GM18498 (cell line): ENCODE measurements at regions not wholly inside any gene's neighbourhood (a gene's known extent, or its start where the extent isn't known, plus 50 kb on each side); places are given as distances from the start of the nearest gene placed in this dataset.

ENCODE experiments used
- ATAC-seq: cut with Tn5 transposase; IDR thresholded peaks from one replicate; pipeline ENCODE4 v1.9.1; 2021; ENCODE audit warnings: mild to moderate bottlenecking, moderate library complexity; ENCODE audit not compliant: unreplicated experiment

DNA sequence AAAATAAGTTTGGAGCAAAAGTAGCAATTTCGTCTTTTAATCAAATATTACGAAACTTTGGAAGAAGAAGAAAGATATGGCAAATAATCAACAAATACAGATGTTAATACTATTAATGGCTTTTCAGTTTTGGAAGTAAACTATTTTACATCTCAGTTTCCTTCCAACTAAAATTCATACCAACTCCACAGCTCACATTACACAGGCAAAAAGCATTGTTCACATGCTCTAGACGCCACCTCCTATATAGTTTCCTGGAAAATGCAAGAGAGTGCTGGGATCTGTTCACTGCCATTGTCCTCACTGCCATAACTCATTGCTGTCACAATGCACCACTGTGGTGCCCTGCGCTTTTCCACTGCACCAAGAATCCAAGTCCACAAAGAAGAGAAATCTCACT is 149.0 kb upstream of the FTMT start:
- no peak for ATAC-seq

DNA sequence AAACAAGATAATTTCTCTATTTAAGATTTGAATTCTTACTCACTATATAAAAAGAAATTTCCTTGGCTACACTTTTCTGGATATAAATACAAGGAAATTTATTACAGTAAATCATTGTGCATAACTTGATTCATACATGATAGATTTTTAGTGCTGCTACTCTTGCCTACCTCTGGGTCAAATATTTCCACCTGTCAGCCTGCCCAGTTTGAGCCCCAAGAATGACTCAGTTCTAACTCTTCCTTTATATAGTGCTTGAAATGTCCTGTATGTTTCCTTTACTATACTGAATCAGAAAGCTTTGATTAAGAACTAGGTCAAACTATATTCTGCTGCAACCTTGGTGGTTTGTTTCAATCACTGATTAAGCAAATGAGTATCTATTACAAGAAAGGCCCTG is 147.4 kb upstream of the FTMT start:
- ATAC-seq, result no peak

DNA sequence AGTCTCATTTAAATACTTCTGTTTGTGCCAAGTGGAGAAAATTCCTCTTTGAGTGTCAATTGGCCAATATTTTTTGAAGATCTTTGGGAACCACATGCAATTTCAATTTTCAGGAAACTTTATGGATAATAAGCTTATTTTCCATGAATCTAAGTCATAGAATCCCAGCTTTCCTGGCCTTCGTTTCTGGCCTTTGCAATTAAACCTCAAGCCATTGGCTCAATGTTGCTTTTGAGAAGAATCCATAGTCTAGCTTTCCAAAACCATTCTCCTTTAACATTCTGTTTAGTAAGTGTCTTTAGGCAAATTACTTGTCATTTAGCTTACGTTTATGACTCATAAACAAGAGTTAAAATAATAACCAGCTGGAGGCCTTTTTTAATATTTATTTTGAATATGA is 145.0 kb upstream of the FTMT start:
- no peak for ATAC-seq

DNA sequence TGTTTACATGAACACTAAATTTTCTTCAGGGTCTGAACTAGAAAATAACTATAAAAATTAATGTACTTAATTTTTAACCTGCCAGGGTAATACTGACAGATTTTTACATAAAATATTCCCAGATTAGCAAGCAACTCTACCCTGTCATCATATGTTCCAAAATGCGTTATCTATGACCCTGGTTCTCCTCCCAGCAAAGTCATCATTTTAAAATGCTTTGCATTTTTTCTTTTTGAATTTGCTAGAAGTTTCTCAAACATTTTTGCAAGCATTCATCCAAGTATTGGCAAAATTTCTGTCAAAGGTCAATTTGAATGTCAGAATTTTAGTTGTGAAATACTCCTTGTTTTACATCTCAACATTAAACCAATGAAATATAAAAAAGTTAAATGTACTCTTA is 144.5 kb upstream of the FTMT start:
- ATAC-seq, result no peak

DNA sequence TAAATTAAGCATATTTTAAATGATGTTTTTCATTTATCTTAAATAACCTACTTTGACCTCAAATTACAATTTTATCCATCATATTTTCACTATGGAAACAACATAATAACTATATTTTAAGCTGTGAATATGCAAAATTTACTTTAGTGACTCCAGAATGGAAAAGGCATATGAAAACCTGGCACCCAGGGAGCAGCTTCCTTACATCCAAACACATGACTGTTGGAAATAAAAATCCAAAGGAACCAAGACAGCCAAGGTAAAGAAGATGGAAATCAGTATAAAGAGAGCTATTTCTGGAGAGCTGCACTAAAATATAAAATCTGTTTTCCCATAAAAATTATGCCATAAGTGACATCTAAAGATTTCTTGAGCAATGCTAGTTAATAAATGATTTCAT is 140.3 kb upstream of the FTMT start:
- no peak for ATAC-seq

DNA sequence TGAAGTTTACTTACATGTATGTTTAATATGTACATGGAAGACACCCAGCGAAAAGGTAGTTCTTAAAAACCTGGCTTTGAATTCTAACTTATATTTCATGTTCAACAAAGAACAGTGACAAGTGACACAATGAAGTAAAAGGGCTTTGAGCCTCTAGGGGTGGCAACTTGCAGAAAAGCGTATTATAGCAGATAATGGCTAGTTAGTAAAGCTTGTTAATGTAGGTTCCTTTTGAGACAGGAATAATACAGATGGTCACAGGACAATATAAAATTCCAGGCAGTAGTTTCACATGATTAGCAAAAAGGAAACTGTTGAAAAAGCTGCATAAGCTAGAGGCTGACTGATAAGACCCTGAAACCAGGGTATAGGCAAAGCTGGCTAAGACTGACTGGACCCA is 132.4 kb upstream of the FTMT start:
- ATAC-seq, result no peak

DNA sequence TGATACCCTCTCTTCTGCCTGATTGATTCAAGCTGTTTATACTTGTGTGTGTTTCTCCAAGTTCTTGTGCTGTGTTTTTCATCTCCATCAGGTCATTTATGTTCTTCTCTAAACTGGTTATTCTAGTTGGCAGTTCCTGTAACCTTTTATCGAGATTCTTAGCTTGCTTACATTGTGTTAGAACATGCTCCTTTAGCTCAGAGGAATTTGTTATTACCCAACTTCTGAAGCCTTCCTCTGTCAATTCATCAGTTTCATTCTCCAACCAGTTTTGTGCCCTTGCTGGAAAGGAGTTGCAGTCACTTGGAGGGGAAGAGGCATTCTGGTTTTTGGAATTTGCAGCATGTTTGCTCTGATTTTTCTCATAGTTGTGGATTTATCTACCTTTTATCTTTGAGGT is 126.2 kb upstream of the FTMT start:
- ATAC-seq, result no peak

DNA sequence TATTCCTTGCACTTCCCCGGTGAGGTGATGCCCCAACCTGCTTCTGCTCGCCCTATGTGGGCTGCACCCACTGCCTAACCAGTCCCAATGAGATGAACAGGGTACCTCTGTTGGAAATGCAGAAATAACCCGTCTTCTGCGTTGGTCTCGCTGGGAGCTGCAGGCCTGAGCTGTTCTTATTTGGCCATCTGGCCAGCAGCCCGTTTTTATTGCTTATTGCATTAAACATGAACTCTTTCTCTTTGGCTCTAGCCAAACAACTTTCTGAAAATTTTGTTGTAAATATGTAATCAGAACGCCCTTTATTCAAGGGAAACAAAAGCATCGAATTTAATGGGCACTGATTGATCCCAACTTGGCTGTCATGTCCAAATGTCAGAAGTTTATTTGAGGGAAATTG is 124.7 kb upstream of the FTMT start:
- ATAC-seq, result no peak

DNA sequence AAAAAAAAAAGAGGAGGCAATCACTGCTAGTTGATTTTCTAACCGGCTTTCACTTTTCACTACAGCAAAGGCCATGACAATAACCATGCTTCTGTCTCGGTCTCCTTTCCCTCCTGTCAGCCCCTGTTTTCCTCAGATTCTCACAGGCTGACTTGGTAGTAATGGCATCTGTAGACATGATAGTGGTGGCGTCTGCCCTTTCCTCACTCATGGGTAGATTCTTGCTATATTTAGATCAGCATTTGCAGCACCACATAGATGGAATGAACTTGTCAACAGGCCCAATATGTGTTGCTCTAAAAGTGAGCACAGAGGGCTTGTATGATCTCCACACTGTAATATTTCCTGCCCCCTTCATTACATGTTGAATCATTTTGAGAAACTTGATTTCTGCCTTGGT is 120.3 kb upstream of the FTMT start:
- no peak for ATAC-seq

DNA sequence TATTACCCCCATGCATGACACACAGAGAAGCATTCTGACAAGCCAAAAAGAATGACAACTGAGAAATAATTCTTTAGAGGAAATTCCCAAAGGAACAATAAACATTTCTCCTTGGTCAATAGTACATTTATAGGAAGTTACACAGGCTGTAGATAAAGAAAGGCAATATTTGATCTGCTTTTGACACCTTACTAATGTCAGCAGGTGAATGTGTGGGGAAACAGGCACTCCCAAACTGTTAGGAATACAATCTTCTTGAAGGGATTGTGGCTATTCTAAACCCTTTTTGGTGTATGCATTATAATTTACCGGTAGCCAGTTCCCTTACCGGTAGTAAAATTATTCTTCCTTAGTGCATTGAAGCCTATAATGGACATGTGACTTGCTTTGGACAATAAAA is 116.1 kb upstream of the FTMT start:
- ATAC-seq, result no peak

DNA sequence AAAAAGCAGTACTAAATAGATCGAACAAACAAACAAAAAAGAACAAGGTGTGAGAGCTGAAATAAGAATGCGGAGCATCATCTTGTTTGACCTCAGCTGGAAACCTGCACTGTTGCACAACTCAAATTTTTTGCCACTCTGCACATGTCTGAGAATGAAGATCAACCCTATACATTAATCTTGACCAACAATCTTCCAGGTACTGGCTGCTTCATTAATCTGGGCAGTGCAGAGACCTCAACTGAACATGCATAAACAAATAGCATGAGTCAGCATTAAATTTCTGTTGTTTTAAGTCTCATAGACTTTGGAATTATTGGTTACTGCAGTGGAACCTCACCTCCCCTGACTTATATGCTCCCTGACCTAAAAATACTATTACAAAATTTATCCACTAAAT is 114.6 kb upstream of the FTMT start:
- no peak for ATAC-seq

DNA sequence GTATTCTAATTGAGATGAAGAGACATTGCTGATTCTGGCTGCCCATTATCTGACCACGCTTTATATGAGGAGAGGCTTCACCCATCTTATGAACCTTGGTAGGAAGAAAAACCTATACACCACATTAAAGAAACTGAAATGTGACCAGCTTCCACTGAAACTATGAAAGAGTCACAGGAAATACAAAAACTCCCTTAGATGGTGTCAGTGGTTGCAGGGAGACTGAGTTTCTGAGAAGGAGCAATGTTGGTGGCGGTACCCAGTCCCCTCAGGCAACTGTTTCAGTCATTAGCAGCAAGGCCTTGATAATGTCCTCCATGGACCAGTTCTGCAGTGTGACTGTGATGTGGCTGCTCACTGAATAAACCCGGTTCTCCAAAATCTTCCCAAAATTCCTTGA is 110.5 kb upstream of the FTMT start:
- ATAC-seq, result no peak

DNA sequence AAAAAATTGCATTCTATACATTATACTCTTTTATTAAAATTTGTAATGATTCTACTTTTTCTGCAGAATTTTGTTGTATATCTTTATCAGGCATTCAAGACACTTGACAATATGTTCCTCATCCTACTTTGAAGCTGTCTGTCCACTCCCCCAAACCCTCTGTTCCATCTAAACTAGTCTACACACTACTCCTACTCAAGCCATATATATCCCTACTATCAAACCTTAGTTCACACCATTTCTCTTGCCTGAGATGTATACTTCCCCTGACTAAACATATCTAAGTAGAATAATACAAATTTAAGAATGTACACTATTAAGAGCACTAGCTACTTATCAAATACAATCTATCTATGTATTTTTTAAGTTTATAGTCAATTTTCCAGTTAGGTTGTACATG is 107.1 kb upstream of the FTMT start:
- ATAC-seq, result no peak

DNA sequence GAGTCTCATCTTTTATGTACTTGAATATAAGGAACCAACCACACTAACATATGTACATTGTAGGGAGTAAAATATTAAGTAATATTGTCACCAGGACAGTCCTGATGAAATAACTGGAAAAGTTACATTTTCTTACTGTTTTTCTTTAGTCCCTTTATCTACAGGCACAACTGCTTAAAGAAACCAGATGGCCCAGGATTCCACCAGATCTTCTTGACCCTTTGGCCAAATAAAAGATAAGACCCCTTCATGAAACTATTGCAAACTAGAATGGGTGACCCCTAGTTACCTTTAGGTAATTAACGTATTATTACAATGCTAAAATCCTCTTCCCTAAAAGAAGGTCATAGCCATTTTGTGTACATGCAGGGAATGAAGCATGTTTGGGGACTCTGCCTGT is 106.3 kb upstream of the FTMT start:
- no peak for ATAC-seq

DNA sequence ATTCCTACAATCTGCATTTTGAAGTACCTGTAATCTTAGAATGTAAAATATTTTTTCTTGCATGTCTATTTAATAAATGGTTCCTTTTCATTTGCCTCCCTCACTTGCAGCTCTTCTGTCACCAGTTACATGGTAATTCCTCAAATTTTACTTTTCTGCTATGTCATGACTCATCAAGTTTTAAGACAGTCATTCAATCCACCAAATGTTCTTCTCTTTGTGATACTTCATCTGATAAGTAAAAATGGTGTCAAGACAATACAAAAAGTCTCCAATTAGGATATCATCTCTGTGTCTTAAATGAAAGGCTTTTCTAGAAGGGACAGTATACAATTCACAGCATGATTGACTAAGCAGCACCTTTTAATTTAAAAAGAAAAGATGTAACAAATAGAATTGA is 104.9 kb upstream of the FTMT start:
- no peak for ATAC-seq

DNA sequence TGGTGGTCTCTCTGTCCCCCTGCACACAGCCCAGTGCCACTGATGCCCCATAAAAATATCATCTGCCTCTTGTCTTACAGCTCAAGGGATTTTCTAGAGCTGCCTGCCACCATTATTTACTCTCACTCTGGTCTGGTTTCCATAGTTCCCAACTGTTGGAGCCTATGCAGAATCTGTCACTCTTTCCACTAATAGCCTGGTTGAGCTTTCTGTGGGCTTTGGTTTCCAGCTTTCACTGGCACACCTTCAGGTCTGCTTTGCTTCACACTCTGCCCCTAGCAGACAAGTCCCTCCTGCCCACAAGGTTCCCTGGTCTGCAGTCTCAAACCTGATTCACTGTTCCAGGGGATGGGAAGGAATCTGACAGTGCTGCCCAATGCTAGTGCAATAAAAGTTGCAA is 103.0 kb upstream of the FTMT start:
- no peak for ATAC-seq

DNA sequence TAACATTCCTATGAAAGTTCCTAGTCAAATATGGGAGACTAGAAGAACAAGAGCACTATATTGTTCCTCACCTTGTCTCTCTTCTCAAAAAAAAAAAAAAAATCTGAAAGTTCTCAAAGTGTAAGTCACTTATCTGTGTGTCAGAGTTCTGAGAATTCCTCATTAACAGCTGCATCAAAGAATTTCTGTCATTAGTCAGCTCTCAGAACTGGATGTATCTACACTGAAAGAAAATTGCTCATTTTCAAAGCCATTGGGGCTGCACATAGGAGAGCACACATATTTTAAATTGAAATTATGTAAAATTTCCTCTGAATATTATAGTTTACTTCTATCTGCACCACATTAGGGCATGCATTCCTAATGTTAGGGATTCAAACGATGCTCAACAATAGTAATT is 99.5 kb upstream of the FTMT start:
- no peak for ATAC-seq

DNA sequence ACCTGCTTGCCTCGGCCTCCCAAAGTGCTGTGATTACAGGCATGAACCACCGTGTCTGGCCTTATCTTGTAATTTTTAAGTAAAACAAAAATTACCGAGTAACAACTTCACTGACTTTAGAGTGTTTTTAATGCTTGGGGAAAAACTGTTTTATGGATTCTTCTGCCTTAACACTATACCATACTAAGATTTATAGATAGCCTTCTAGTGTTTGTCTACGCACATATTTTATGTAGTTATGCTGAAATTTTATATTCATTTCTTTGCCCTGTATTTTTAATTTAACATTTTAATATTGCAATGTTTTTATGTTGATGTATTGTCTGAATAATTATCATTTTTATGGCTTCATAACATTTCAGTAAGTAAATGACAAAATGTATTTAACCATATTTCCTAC is 96.4 kb upstream of the FTMT start:
- no peak for ATAC-seq

DNA sequence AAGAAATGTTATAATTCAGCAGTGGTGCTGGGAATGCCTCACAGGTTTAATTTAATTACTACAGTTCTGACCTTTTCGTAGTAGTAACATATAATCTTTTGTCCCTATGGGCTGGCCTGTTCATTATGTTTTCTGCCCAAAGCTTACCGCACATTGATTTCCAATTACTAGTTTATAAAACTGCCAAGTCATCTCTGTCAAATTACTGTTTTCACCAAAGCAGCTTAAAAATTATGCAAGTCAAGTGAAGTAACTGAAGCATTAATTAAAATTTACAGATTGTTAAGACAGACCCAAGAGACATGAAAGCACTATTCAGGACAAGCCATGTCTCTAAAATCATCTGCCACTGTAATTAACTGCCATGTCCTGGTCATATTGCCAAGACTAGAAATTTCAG is 93.9 kb upstream of the FTMT start:
- no peak for ATAC-seq

DNA sequence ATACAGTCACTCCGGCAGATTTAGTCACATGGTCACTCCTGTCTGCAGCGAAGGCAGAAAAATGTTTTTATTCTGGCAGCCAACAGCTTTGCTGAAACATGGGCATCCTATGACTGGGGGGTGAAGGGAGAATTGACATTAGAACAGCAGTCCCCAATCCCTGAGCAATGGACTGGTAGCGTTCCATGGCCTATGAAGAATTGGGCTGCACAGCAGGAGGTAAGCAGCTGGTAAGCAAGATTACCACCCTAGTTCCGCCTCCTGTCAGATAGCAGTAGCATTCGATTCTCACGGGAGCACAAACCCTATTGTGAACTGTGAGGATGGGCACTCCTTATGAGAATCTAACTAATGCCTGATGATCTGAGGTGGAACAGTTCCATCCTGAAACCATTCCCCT is 93.1 kb upstream of the FTMT start:
- no peak for ATAC-seq

DNA sequence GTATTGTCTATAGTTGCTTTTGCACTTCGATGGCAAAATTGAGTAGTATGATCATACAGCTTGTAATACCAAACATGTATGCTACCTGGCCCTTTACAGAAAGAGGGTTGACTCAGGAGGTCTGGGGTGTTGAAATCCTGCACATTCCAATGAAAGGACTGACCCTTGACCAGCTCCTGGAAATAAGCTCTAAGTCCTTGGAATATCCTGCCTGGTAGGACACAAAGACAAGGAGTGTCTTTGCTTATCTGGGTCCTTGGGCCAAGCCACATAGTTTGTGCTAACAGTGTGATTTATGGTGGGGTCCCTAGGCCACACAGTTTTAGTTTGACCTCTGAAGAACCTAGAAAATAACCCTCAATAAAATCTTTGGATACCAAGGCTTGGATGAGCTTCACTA is 89.3 kb upstream of the FTMT start:
- no peak for ATAC-seq

DNA sequence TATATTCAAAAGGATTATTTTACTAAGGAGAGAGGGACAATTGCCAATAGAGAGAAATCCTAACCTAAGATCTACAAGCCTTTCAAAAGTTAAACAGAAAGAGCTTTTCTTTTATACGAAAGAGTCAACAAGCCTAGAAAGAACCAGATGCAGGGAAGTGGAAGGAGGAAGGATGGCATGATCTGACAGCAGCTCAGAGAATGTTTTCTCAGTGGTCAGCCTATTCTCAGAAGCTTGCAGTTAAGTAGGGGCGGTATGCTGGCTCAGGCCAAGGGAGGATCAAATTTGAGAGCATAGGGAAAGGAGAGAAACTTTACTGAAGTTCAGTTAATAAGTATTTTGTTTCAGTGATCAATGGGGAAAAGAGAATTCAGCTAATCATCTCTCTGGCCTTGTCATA is 88.0 kb upstream of the FTMT start:
- ATAC-seq, result no peak

DNA sequence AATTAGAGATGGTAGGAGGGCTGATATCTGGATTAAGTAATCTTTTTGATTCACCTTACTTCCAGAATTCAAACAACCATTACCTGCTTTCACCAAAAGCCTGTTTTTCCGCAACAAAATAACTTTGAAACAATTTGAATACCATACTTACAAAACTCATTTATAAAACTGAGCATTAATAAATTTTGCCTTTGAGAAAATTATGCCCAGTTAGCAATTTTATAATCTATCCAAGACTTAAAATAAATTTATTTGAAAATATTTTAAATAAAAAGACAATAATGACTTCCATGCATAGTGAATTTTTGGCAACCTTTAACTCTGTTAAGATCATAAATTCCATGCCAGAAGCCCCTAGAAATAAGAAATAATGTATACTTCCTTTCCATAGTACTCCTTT is 71.3 kb upstream of the FTMT start:
- ATAC-seq, result no peak

DNA sequence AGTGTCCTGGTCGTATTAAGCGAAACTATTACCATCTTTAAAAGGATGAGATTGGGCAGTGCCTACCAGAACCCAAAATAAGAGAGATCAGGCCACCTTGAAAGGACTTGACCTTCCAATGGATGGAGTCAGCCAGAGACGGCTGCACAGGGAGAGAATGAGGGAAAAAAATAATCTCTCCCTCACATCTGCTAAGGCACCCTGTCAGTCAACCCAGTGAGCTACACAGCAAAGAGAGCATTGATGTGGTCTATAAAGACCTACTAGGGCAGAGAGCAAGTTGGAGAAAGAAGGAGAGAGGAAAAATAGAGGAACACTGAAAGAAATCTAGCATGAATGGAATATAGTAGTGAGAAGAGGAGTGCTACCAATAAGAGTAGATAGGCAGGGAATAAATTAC is 68.0 kb upstream of the FTMT start:
- ATAC-seq, result no peak
